Panc1 (cell line): ENCODE measurements at regions not wholly inside any gene's neighbourhood (a gene's known extent, or its start where the extent isn't known, plus 50 kb on each side); places are given as distances from the start of the nearest gene placed in this dataset.

Experiments used
- ATAC-seq: fragments of 200-7000 bp; cut with Tn5 transposase; 2 replicates; pipeline ENCODE4 v1.9.1; 2020; ENCODE audit warnings: mild to moderate bottlenecking, moderate library complexity
- BruUV-seq: library from RNA; stranded (reverse); fragments of 400-500 nt; replicated peaks from 2 replicates; lab custom pipeline; 2021; lab: Mats Ljungman, UMichigan
- CTCF ChIA-PET: fragments of 300-600 bp; sonication (Branson Sonifier 250); formaldehyde crosslinking; loops from one replicate; lab custom pipeline; 2022; ENCODE audit warnings: antibody characterized with exemption; lab: Charles Lee
- POLR2A ChIA-PET: fragments of 300-600 bp; sonication (Branson Sonifier 250); formaldehyde crosslinking; loops from one replicate; lab custom pipeline; 2022; ENCODE audit warnings: antibody characterized with exemption; lab: Charles Lee
- DNase-seq: peaks from one replicate; pipeline ENCODE4 v3.0.0-alpha.2; 2010; ENCODE audit warnings: low read depth, low spot score
- H3K27ac ChIP-seq: 2 replicates; pipeline ENCODE4 v1.5.1; 2011; ENCODE audit warnings: mild to moderate bottlenecking, low read length, inconsistent platforms
- H3K27me3 ChIP-seq: fragments of 200-500 bp; sonication (Bioruptor generic); 2 replicates; pipeline ENCODE4 v1.6.0; 2014; ENCODE audit warnings: low read length, inconsistent platforms; ENCODE audit not compliant: control insufficient read depth, insufficient read depth
- H3K36me3 ChIP-seq: fragments of 200-500 bp; sonication (Bioruptor generic); 2 replicates; pipeline ENCODE4 v1.5.1; 2014; ENCODE audit warnings: inconsistent platforms, mild to moderate bottlenecking, low read length, moderate library complexity; ENCODE audit not compliant: control insufficient read depth, insufficient read depth
- H3K4me1 ChIP-seq: 2 replicates; pipeline ENCODE4 v1.5.1; 2011; ENCODE audit warnings: inconsistent platforms, mild to moderate bottlenecking, low read length, moderate library complexity; ENCODE audit not compliant: control insufficient read depth, insufficient read depth
- H3K4me3 ChIP-seq, 2 experiments: 2 replicates each; pipeline ENCODE4 v1.5.1; 2011 to 2012; ENCODE audit warnings: low read depth in 2 of 2, low read length in 2 of 2, mild to moderate bottlenecking in 2 of 2, inconsistent platforms in 1 of 2, moderate library complexity in 1 of 2
- H3K9me3 ChIP-seq: fragments of 200-500 bp; sonication (Bioruptor generic); 2 replicates; pipeline ENCODE4 v1.5.1; 2014; ENCODE audit warnings: low read depth, mild to moderate bottlenecking, inconsistent platforms, low read length, moderate library complexity; ENCODE audit not compliant: control insufficient read depth, insufficient read depth
- POLR2AphosphoS5 ChIP-seq: IDR thresholded peaks from 2 replicates; pipeline ENCODE4 v1.6.1; 2012; ENCODE audit warnings: mild to moderate bottlenecking, low read depth, low read length, moderate library complexity
- SIN3A ChIP-seq: IDR thresholded peaks from 2 replicates; pipeline ENCODE4 v1.6.1; 2012; ENCODE audit warnings: low read depth, mild to moderate bottlenecking, low read length, moderate library complexity, borderline replicate concordance; ENCODE audit not compliant: insufficient read depth
- TCF7L2 ChIP-seq: IDR thresholded peaks from 2 replicates; pipeline ENCODE4 v1.6.1; 2011; ENCODE audit warnings: mild to moderate bottlenecking, low read depth, low read length, inconsistent platforms
- in situ Hi-C: cut with HindIII; loops from 2 replicates; pipeline ENCODE4 v1.10.0; 2016; ENCODE audit warnings: low sequenced_read_pairs, low pct_unique_long_range_greater_than_20kb
- intact Hi-C: fragments of 100-400 bp; cut with micrococcal nuclease; formaldehyde crosslinking; loops from one replicate; pipeline ENCODE4 v1.10.0; 2022; ENCODE audit not compliant: unreplicated experiment
- TF ChIP-seq, protein P1 (sequence below), 2 experiments: IDR thresholded peaks; 2 replicates each; pipeline ENCODE4 v1.6.1; 2011 to 2012; ENCODE audit warnings: low read depth in 2 of 2, control low read depth in 1 of 2, low read length in 1 of 2, mild to moderate bottlenecking in 1 of 2, moderate library complexity in 1 of 2; ENCODE audit not compliant: insufficient read depth in 1 of 2
- TF ChIP-seq, protein P2 (sequence below): fragments of 450-650 bp; IDR thresholded peaks from 2 replicates; pipeline ENCODE4 v1.5.1; 2017; ENCODE audit warnings: mild to moderate bottlenecking

DNA sequence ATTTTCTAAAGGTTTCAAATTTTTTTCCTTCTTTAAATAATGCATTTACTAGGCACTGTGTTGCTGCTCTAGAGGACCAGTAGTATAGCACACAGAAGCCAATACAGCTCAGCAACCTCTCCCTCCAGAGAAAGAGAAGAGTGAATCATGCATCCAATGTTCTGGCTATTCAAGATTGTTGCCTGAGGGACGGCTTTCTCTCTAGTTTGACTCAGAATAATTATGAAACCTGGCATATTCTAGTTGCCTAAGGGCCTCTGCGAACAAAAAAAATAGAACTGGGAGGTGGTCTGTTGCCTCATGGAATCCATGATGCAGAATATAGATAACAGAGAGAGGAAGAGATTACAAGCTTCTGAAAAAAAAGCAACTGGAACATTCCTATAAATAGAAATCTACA, 1233.3 kb upstream of the PABPC4L start:
- H3K4me1 ChIP-seq = no peaks in the 10 kb centered on the region
- no peaks in the 10 kb centered on the region for H3K27me3 ChIP-seq
- POLR2A ChIA-PET = no interaction called here
- no peak for ATAC-seq
- BruUV-seq = no TSS peak
- no peak overlapping the region for H3K4me3 ChIP-seq
- CTCF ChIA-PET = no interaction called here
- in situ Hi-C loops = no loop called here
- no peaks in the 10 kb centered on the region for H3K36me3 ChIP-seq
- intact Hi-C loops = no loop called here
- no peak for DNase-seq
- no peaks in the 10 kb centered on the region for H3K9me3 ChIP-seq
- TF ChIP-seq TCF7L2 (no peak), SIN3A (no peak), POLR2AphosphoS5 (no peak)
- TF ChIP-seq, protein P1, sequence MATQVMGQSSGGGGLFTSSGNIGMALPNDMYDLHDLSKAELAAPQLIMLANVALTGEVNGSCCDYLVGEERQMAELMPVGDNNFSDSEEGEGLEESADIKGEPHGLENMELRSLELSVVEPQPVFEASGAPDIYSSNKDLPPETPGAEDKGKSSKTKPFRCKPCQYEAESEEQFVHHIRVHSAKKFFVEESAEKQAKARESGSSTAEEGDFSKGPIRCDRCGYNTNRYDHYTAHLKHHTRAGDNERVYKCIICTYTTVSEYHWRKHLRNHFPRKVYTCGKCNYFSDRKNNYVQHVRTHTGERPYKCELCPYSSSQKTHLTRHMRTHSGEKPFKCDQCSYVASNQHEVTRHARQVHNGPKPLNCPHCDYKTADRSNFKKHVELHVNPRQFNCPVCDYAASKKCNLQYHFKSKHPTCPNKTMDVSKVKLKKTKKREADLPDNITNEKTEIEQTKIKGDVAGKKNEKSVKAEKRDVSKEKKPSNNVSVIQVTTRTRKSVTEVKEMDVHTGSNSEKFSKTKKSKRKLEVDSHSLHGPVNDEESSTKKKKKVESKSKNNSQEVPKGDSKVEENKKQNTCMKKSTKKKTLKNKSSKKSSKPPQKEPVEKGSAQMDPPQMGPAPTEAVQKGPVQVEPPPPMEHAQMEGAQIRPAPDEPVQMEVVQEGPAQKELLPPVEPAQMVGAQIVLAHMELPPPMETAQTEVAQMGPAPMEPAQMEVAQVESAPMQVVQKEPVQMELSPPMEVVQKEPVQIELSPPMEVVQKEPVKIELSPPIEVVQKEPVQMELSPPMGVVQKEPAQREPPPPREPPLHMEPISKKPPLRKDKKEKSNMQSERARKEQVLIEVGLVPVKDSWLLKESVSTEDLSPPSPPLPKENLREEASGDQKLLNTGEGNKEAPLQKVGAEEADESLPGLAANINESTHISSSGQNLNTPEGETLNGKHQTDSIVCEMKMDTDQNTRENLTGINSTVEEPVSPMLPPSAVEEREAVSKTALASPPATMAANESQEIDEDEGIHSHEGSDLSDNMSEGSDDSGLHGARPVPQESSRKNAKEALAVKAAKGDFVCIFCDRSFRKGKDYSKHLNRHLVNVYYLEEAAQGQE (IDR thresholded peaks at IDR 0.05; ENCODE audit: insufficient read depth in 1 of 2, low read depth in 2 of 2, low read length in 1 of 2) = no peak
- TF ChIP-seq, protein P2, sequence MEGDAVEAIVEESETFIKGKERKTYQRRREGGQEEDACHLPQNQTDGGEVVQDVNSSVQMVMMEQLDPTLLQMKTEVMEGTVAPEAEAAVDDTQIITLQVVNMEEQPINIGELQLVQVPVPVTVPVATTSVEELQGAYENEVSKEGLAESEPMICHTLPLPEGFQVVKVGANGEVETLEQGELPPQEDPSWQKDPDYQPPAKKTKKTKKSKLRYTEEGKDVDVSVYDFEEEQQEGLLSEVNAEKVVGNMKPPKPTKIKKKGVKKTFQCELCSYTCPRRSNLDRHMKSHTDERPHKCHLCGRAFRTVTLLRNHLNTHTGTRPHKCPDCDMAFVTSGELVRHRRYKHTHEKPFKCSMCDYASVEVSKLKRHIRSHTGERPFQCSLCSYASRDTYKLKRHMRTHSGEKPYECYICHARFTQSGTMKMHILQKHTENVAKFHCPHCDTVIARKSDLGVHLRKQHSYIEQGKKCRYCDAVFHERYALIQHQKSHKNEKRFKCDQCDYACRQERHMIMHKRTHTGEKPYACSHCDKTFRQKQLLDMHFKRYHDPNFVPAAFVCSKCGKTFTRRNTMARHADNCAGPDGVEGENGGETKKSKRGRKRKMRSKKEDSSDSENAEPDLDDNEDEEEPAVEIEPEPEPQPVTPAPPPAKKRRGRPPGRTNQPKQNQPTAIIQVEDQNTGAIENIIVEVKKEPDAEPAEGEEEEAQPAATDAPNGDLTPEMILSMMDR = no peak
- H3K27ac ChIP-seq = no peak overlapping the region

DNA sequence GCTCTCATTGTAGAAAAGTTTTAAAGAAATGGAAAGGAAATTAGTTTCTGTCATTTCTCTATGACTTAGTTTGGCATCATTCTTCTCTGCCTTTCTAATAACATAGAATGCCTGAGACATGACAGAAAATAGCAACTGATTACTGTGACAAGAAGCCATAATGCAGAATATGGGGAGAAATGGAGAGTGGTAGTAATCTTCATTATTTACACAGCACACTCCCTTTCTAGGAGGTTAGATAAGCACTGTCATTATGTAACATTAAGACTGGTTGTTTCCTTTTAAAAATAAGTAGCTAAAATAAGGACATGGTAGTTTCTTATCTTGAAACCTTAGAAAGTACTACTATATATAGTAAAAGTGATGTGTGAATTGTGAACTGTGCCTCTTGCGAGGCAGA, 1227.9 kb upstream of the PABPC4L start:
- in situ Hi-C loops (no loop called here), intact Hi-C loops (no loop called here)
- TF ChIP-seq POLR2AphosphoS5 = no peak
- no peak for TF ChIP-seq SIN3A
- TF ChIP-seq, protein P2 = no peak
- no peak for TF ChIP-seq TCF7L2
- TF ChIP-seq, protein P1 (IDR thresholded peaks at IDR 0.05; ENCODE audit: insufficient read depth in 1 of 2, low read depth in 2 of 2, low read length in 1 of 2) = no peak
- ChIA-PET CTCF (no interaction called here), POLR2A (no interaction called here)
- ATAC-seq (no peak), DNase-seq (no peak)
- no TSS peak for BruUV-seq
- no peaks in the 10 kb centered on the region for H3K4me1 ChIP-seq
- no peaks in the 10 kb centered on the region for H3K27me3 ChIP-seq
- H3K27ac ChIP-seq = no peak overlapping the region
- no peaks in the 10 kb centered on the region for H3K36me3 ChIP-seq
- H3K9me3 ChIP-seq = no peaks in the 10 kb centered on the region
- H3K4me3 ChIP-seq = no peak overlapping the region
